Osteocyte (in vitro differentiated cells): ENCODE measurements at regions not wholly inside any gene's neighbourhood (a gene's known extent, or its start where the extent isn't known, plus 50 kb on each side); places are given as distances from the start of the nearest gene placed in this dataset.

Experiments
- DNase-seq: peaks from one replicate; pipeline ENCODE4 v3.0.0; 2021; ENCODE audit warnings: mixed read lengths; ENCODE audit not compliant: unreplicated experiment; ENCODE audit errors: extremely low spot score
- H3K27ac Mint-ChIP-seq: one replicate; pipeline ENCODE4 v1.8.0; 2021; ENCODE audit warnings: mild to moderate bottlenecking, mixed read lengths; ENCODE audit not compliant: unreplicated experiment
- H3K27me3 Mint-ChIP-seq: one replicate; pipeline ENCODE4 v1.8.0; 2021; ENCODE audit warnings: mixed read lengths; ENCODE audit not compliant: unreplicated experiment
- H3K36me3 Mint-ChIP-seq: one replicate; pipeline ENCODE4 v1.8.0; 2021; ENCODE audit warnings: mixed read lengths; ENCODE audit not compliant: unreplicated experiment
- H3K4me1 Mint-ChIP-seq: one replicate; pipeline ENCODE4 v1.8.0; 2021; ENCODE audit warnings: mixed read lengths; ENCODE audit not compliant: unreplicated experiment
- H3K4me3 Mint-ChIP-seq: one replicate; pipeline ENCODE4 v1.8.0; 2021; ENCODE audit warnings: mild to moderate bottlenecking, moderate library complexity, mixed read lengths; ENCODE audit not compliant: unreplicated experiment
- H3K9me3 Mint-ChIP-seq: one replicate; pipeline ENCODE4 v1.8.0; 2021; ENCODE audit warnings: mixed read lengths; ENCODE audit not compliant: unreplicated experiment
- CTCF ChIP-seq: fragments of 200-600 bp; sonication (generic); IDR thresholded peaks from 2 replicates; pipeline ENCODE4 v1.5.0; 2021; ENCODE audit warnings: antibody characterized with exemption, mild to moderate bottlenecking, moderate library complexity

DNA sequence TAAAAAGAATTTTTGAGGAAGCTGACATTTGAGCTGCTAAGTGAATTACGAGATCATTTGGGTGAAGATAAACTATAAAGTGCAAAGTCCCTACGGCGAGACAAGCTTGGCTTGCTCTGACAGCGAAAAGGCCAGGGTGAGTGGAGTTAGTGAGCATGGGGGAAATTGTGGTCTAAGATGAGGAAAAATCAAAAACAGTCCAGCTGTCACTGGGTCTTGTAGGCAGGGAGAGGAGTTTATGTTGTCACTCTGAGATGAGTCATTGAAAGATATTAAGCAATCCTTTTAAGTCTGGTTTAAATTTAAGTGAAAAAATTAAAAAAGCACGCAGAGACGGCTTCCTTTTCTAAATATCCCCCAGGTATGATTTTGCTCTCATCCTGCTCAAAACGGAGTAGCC lies 601.9 kb downstream of the MRPL39 start:
- peaks cover 16% of the 10 kb centered on the region for H3K9me3 Mint-ChIP-seq
- H3K27ac Mint-ChIP-seq, result no peak overlapping the region
- no peaks in the 10 kb centered on the region for H3K27me3 Mint-ChIP-seq
- TF ChIP-seq CTCF, result no peak
- no peak for DNase-seq
- H3K36me3 Mint-ChIP-seq, result no peaks in the 10 kb centered on the region
- no peaks in the 10 kb centered on the region for H3K4me1 Mint-ChIP-seq
- no peak overlapping the region for H3K4me3 Mint-ChIP-seq

DNA sequence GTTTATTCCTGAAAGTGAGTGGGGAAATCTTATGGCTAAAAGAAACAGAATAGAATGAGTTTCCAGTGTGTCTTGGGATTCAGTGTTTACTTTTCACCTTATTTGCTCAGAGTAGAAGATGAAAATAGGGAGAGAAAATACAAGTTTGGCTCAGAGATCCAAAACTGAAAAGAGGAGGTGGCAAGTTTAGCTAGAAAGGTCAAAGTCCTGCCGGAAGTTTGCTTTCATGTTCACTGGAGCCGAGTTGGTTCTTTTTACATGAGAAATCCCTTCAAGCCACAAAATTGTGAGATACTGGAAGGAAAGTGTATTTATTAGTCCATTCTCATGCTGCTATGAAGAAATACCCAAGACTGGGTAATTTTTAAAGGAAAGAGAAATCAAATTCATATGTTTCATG lies 604.6 kb downstream of the MRPL39 start:
- DNase-seq, result no peak
- Mint-ChIP-seq H3K27me3 (no peaks in the 10 kb centered on the region), H3K27ac (no peak overlapping the region), H3K9me3 (peaks cover 21% of the 10 kb centered on the region), H3K4me1 (no peaks in the 10 kb centered on the region), H3K4me3 (no peak overlapping the region), H3K36me3 (no peaks in the 10 kb centered on the region)
- TF ChIP-seq CTCF, result no peak

DNA sequence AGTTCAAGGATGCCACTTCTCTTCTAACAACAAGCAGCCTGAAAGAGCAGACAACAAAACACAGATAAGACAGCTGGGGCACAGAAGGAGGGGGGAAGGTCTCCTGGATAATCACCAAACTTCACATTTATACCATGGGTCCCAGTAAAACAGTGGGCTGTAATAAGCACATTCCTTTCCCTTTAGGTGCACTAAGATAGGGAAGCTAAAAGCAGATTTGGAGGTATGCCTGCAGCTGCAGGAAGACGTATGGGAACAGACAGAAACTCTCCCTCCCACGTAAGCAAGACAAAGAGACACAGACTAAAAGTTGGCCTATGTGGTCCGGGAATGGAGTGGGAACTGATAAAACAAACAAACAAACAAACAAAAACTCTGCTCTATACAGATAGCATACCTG lies 612.1 kb downstream of the MRPL39 start:
- Mint-ChIP-seq H3K27ac (no peak overlapping the region), H3K4me1 (no peaks in the 10 kb centered on the region), H3K27me3 (no peaks in the 10 kb centered on the region), H3K4me3 (no peak overlapping the region), H3K36me3 (no peaks in the 10 kb centered on the region), H3K9me3 (peaks cover 23% of the 10 kb centered on the region)
- TF ChIP-seq CTCF, result no peak
- DNase-seq, result no peak

GRCh38 chr21:24994717-24995116 lies 612.6 kb downstream of the MRPL39 start:
- no peaks in the 10 kb centered on the region for H3K36me3 Mint-ChIP-seq
- H3K27ac Mint-ChIP-seq, result no peak overlapping the region
- peaks cover 21% of the 10 kb centered on the region for H3K9me3 Mint-ChIP-seq

DNA sequence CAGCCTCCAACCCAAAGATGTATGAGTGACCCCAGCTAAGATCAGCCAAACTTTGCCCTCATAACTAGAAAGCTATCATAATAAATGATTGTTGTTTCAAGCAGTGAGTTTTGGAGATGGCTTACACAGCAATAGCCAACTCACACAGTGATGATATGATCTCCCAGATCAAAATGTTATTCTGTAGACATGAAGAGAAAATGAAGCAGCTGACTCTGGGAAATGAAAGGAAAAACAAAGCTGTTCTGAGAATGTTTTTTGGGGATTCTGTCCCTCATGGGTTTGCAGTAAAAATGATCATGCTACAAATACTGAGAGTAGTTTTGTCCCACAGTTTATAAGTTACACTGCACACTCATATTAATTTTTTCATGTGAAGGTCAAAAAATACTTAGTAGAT lies 617.8 kb downstream of the MRPL39 start:
- Mint-ChIP-seq H3K9me3 (peaks cover 38% of the 10 kb centered on the region), H3K4me3 (no peak overlapping the region)

More at GRCh38 chr21:24994717-24995116, 612.6 kb downstream of the MRPL39 start:
- no peak overlapping the region for H3K4me3 Mint-ChIP-seq
- TF ChIP-seq CTCF, result no peak
- H3K4me1 Mint-ChIP-seq, result no peaks in the 10 kb centered on the region
- no peak for DNase-seq
- H3K27me3 Mint-ChIP-seq, result no peaks in the 10 kb centered on the region

More for the DNA sequence above, 617.8 kb downstream of the MRPL39 start:
- Mint-ChIP-seq H3K27me3 (no peaks in the 10 kb centered on the region), H3K4me1 (no peaks in the 10 kb centered on the region), H3K36me3 (no peaks in the 10 kb centered on the region), H3K27ac (no peak overlapping the region)
- DNase-seq, result no peak
- no peak for TF ChIP-seq CTCF
